ENCODE measurements at regions not wholly inside any gene's neighbourhood (a gene's known extent, or its start where the extent isn't known, plus 50 kb on each side); places are given as distances from the start of the nearest gene placed in this dataset.
"Not testable (repeated sequence)": the region's sequence is repeated elsewhere in the genome, so short reads cannot be mapped to it uniquely, and the experiment has no call there.

- DNase-seq: no peak
Observed at GRCh38 chr14:105601360-105602242, 75.2 kb downstream of the TMEM121 start.

DNA sequence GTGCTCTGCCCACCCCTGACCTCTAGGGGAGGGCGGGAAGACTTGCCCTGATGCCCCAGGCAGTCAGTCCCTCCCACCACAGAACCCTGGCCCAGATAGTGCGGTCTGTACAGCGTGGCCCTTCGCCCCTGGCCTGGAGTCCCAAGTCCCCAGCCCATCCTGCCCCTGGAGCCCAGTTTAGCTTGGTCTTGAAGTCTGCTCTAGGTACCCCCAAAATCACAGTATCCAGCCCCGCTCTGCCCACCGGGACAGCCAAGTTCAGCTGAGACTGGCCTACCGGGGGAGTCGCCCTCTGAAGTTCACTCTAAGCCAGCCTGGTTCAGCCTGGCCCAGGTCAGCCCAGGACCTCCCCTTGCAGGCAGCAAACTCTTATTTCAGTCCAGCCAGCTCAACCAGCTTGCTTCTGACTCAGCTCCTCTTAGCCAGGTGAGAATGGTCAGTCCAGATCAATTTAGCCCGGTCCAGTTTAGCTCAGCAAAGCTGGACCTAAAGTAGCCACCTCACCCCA, 75.9 kb downstream of the TMEM121 start:
- no peak for DNase-seq

DNA sequence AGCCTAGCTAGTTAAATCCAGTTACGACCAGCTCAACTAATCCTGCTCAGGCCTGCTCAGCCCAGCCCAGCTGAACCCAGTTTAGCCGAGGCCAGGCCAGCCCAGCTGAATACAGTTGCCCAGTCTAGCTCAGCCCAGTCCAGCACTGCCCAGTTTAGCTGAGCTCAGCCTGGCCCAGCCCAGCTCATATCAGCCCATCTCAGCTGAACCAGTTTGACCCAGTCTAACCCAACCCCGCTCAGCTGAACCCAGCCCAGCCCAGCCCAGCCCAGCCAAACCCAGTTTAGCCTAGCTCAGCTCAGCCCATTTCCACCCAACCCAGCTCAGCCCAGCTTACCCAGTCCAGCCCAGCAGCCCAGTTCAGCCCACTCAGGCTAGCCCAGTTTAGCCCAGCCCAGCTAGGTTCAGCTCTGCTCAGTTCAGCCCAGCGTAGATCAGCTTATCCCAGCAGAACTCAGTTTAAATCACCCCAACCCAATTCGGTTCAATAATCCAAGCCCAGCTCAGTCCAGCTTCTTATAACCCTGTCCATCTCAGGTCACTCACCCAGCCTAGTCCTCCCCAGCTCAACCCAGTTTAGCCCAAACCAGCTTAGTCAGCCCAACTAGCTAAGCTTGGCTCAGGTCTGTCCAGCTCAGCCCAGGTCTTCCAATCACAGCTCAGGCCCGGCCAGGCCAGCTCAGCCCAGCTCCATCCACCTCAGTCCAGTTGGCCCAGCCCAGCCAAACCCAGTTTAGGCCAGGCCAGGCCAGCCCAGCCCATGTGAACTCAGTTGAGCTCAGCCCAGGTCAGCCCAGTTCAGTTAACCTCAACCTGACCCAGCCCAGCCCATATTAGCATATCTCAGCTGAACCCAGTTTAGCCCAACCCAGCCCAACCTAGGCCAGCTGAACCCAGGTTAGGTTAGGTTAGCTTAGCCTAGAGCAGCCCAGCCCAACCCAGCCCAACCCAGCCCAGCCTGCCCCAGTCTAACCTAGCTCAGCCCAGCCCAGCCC, 76.7 kb downstream of the TMEM121 start:
- no peak for DNase-seq

- DNase-seq: not testable (repeated sequence)
Observed at GRCh38 chr14:105604531-105605463, 78.4 kb downstream of the TMEM121 start.

GRCh38 chr14:105605464-105606304, 79.3 kb downstream of the TMEM121 start:
- no peak for DNase-seq

- not testable (repeated sequence) for DNase-seq
Observed at GRCh38 chr14:105606305-105606975, 80.1 kb downstream of the TMEM121 start.

GRCh38 chr14:105607025-105607424, 80.6 kb downstream of the TMEM121 start:
- DNase-seq: not testable (repeated sequence)

DNA sequence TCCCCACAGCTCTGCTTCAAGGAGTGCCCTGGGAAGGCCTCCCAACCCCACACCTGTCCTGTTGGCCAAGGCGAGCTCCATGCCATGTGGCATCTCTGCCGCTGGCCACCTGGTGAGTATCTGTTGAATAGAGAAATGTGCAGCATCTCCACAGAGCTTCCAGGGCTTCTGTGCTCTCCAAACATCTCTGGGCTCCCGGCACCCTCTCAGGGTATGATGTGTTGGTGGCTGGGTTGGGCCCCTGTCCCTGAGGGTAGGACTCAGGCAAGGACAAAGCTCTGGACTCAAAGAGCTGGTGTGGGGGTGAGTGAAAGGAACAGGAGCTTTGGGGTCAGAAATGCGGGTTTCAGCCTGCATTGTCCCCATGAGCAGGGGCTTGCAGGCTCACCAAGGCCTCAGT, 88.6 kb downstream of the TMEM121 start:
- not testable (repeated sequence) for DNase-seq

DNA sequence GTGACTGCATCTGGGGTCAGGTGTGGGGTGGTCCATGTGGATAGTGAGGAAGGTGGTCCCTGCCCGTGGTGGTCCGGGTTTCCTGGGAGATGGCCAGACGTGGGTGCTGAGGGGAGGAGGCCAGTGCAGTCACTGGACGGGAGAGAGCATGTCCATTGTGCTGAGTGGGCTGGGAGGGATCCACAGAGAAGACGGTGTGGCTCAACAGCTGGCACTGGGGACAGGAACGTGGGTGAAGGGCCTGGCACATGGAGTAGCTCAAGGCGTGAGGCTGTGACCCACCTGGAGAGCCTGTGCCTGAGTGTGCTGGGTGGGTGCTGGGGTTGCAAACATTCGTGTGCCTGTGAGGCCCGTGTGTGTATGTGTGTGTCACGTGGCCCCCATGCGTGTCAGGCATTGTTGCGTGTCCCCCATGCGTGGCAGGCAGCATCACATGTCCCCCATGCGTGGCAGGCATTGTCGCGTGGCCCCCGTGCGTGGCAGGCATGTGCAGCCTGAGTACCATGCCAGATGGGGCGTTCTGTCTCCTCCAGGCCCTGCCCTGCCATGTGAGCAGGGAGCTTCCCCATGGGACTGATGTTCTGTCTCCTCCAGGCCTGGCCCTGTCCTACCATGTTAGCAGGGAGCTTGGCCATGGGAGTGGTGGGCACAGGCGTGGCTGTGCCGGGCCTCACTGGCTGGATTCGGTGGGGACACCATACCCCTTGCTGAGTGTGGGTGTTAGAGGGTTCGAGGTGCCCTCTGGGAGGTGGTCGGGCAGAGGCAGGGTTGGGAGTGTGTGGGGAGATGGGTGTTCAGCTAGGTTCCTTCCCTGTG, 89.8 kb downstream of the TMEM121 start:
- not testable (repeated sequence) for DNase-seq

DNA sequence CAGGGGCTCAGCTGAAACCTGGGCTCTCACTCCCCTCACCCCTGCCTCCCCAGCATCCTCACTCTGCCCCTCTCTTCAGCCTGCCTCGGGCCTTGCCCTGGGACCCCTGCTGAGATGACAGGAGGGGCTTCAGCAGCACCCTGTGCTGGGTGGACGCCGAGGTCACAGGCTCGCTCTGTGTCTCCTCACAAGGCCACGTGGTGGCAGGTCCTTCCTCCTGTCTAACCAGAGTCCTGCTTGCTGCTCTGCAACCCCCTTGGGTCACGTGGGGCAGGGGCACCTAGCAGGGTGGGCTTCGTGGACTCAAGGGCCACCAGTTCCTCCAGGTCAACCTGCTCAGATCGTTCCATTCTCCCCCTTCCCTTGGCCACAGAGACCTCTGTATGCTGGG, 90.4 kb downstream of the TMEM121 start:
- no peak for DNase-seq

DNA sequence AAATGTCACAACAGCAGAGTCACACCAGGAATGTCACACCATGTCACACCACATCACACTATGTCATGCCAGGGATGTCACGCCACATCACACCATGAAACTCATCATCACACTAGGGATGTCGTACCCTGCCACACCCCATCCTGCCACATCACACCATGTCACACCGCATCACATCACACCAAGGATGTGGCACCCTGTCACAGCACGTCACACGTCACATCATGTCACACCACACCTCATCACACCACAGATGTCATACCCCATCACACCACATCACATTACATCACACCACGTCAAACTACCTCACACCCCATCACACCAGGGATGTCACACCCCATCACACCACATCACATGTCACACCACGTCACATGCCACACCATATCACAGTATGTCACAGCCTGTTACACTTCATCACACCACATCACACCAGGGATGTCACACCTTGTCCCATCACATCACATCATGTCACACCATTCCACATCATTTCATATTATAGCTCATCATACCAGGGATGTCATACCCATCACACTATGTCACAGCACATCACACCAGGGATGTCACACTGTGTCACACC, 90.9 kb downstream of the TMEM121 start:
- DNase-seq: no peak

DNA sequence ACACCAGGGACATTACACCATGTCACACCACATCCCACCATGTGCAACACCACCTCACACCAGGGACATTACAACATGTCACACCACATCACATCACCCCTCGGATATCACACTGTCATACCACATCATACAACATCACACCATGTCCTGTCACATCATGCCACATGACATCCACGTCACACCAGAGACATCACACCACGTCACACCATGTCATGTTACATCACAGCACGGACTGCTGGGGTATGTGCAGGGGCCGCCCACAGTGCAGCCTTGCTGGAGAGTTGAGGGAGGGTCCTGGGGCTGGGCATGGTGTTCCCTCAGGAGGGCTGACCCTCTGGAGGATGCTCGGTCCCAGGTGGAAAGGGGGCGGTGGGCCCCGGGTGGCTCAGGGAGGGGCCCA, 91.4 kb downstream of the TMEM121 start:
- DNase-seq: not testable (repeated sequence)

DNA sequence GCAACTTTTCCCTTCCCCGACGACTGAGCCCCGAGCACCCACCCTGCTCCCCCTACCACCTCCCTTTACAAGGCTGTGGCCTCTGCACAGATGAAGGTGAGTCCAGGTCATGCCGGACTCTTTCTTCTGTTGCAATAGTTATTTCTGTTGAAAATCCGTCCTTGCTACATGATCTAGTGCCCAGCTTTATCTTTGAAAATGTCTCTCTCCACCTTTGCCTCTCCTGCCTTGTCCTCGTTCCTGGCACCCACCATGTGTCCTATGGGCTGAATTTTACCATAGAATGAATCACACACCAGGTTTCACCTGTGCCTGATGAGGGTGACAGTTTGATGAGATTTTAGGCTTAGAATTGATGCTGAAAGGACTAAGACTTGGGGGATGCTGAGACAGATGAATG, 92.9 kb downstream of the TMEM121 start:
- DNase-seq: not testable (repeated sequence)

- not testable (repeated sequence) for DNase-seq
Observed at GRCh38 chr14:105620178-105620864, 93.9 kb downstream of the TMEM121 start.

DNA sequence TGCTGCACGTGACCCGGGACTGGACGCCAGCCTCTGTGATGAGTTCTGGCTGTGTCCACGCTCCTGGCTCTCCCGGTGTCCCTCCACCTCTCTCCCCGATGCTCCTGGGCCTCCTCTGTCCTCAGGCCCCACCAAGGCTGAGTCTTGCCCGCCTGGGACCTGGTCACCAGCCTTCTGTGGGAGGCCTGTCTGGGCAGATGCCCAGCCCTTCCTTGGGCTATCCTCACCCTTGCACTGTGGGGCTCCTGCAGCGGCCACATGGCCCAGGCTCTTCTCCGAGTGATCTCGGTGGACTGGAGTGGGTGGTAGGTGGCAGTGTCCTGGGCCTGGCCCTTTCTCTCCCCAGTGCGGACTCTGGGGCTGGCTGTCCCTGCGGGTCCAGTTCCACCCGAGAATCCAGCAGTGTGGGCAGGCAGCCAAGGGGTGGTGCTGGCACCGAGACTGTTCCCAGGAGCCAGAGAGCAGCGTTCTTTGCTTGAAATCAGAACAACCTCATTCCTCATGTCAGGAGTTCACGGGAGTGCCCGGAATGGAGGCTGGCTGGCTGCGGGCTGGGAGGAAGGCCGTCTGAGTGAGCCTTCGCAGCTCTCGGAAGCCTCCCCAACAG, 94.6 kb downstream of the TMEM121 start:
- not testable (repeated sequence) for DNase-seq

- not testable (repeated sequence) for DNase-seq
Observed at GRCh38 chr14:105621479-105622328, 95.3 kb downstream of the TMEM121 start.

DNA sequence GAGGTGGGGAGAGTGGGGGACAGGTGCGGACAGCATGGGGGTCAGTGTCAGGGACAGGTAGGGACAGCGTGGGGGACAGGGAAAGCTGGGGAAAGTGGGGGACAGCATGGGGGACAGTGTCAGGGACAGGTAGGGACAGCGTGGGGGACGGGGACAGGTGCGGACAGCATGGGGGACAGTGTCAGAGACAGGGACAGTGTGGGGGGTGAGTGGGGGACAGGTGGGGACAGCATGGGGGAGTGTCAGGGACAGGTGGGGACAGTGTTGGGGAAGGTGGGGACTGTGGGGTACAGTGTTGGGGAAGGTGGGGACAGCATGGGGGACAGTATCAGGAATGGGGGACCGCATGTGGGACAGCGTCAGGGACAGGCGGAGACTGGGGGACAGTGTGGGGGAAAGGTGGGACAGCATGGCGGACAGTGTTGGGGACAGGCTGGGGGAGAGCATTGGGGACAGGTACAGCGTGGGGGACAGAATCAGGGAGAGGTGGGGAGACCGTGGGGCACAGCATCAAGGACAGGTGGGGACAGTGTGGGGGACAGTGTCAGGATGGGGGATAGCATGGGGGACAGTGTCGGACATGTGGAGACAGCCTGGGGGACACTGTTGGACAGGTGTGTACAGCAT, 96.1 kb downstream of the TMEM121 start:
- DNase-seq: no peak
